BLaER1 treated with 17β-estradiol and CSF1 and Interleukin-3, amounts not matched to agents 10 nM and 100 nM (cell line): ENCODE measurements at regions not wholly inside any gene's neighbourhood (a gene's known extent, or its start where the extent isn't known, plus 50 kb on each side); places are given as distances from the start of the nearest gene placed in this dataset.

Experiments
- H3K27ac ChIP-seq, 11 experiments: shearing (Covaris generic); formaldehyde crosslinking; 2 replicates each; pipeline ENCODE4 v1.8.1; 2022
- H3K27me3 ChIP-seq, 11 experiments: shearing (Covaris generic); formaldehyde crosslinking; 2 replicates each; pipeline ENCODE4 v1.8.1; 2022
- H3K36me3 ChIP-seq, 11 experiments: shearing (Covaris generic); formaldehyde crosslinking; 2 replicates each; pipeline ENCODE4 v1.8.1; 2022
- H3K4me1 ChIP-seq, 10 experiments: shearing (Covaris generic); formaldehyde crosslinking; 2 replicates each; pipeline ENCODE4 v1.8.1; 2022
- H3K4me2 ChIP-seq, 11 experiments: shearing (Covaris generic); formaldehyde crosslinking; 2 replicates each; pipeline ENCODE4 v1.8.1; 2022
- H3K4me3 ChIP-seq, 10 experiments: shearing (Covaris generic); formaldehyde crosslinking; 2 replicates each; pipeline ENCODE4 v1.8.1; 2022
- H3K9ac ChIP-seq, 11 experiments: shearing (Covaris generic); formaldehyde crosslinking; 2 replicates each; pipeline ENCODE4 v1.8.1; 2022
- H3K9me3 ChIP-seq, 11 experiments: shearing (Covaris generic); formaldehyde crosslinking; replicated peaks in 1 of 11; 2 replicates each; pipeline ENCODE4 v1.8.1; 2022
- H4K20me1 ChIP-seq, 11 experiments: shearing (Covaris generic); formaldehyde crosslinking; 2 replicates each; pipeline ENCODE4 v1.8.1; 2022
- Cebpa-rat ChIP-seq, 11 experiments: shearing (Covaris generic); IDR thresholded peaks; 2 replicates each; pipeline ENCODE4 v1.8.1; 2022

GRCh38 chr20:11544029-11544678 is 373.5 kb upstream of the BTBD3 start:
- H3K27me3 ChIP-seq: no peaks in the 10 kb centered on the region
- peak overlapping the region in 5 of 11 experiments; percentile 16 to 40 (median 23); a peak in 6 of 22 replicates for H3K9ac ChIP-seq
- no peak overlapping the region; a peak in 1 of 20 replicates for H3K4me3 ChIP-seq
- H3K4me1 ChIP-seq: peaks cover 0 to 11% (median 0%) of the 10 kb centered on the region in 10 experiments; a peak in 3 of 20 replicates
- TF ChIP-seq Cebpa-rat (IDR thresholded peaks at IDR 0.05): no peak
- no peaks in the 10 kb centered on the region for H3K36me3 ChIP-seq
- peaks cover 0 to 6% (median 4%) of the 10 kb centered on the region in 11 experiments; a peak in 7 of 22 replicates for H3K9me3 ChIP-seq
- H3K27ac ChIP-seq: no peak overlapping the region; a peak in 1 of 22 replicates
- peak overlapping the region in 7 of 11 experiments; percentile 19 to 54 (median 39); a peak in 7 of 22 replicates for H3K4me2 ChIP-seq
- no peaks in the 10 kb centered on the region for H4K20me1 ChIP-seq

- Histone ChIP-seq H4K20me1 (no peaks in the 10 kb centered on the region), H3K27ac (no peak overlapping the region), H3K4me3 (no peak overlapping the region), H3K4me2 (no peak overlapping the region), H3K9me3 (no peaks in the 10 kb centered on the region), H3K27me3 (no peaks in the 10 kb centered on the region), H3K4me1 (no peaks in the 10 kb centered on the region; a peak in 2 of 20 replicates), H3K9ac (no peak overlapping the region), H3K36me3 (no peaks in the 10 kb centered on the region)
- no peak for TF ChIP-seq Cebpa-rat (IDR thresholded peaks at IDR 0.05)
These were observed 370.8 kb upstream of the BTBD3 start for GRCh38 chr20:11546939-11547338.

GRCh38 chr20:11549172-11550103 is 368.3 kb upstream of the BTBD3 start:
- no peaks in the 10 kb centered on the region for H3K36me3 ChIP-seq
- no peak for TF ChIP-seq Cebpa-rat (IDR thresholded peaks at IDR 0.05)
- no peak overlapping the region for H3K9ac ChIP-seq
- H3K4me1 ChIP-seq: no peaks in the 10 kb centered on the region; a peak in 2 of 20 replicates
- H3K4me2 ChIP-seq: no peak overlapping the region
- no peak overlapping the region for H3K4me3 ChIP-seq
- no peak overlapping the region for H3K27ac ChIP-seq
- H4K20me1 ChIP-seq: no peaks in the 10 kb centered on the region
- H3K9me3 ChIP-seq: no peaks in the 10 kb centered on the region
- no peaks in the 10 kb centered on the region for H3K27me3 ChIP-seq

- Histone ChIP-seq H4K20me1 (no peaks in the 10 kb centered on the region), H3K4me1 (no peaks in the 10 kb centered on the region; a peak in 1 of 20 replicates), H3K36me3 (no peaks in the 10 kb centered on the region), H3K27me3 (no peaks in the 10 kb centered on the region), H3K9ac (no peak overlapping the region), H3K27ac (no peak overlapping the region), H3K9me3 (no peaks in the 10 kb centered on the region), H3K4me3 (no peak overlapping the region), H3K4me2 (no peak overlapping the region)
- no peak for TF ChIP-seq Cebpa-rat (IDR thresholded peaks at IDR 0.05)
These were observed 366.9 kb upstream of the BTBD3 start for GRCh38 chr20:11550657-11551338.

GRCh38 chr20:11551479-11551878 is 366.2 kb upstream of the BTBD3 start:
- Histone ChIP-seq H3K27ac (no peak overlapping the region), H3K4me1 (no peaks in the 10 kb centered on the region; a peak in 1 of 20 replicates), H3K9ac (no peak overlapping the region), H3K27me3 (no peaks in the 10 kb centered on the region), H3K36me3 (no peaks in the 10 kb centered on the region), H4K20me1 (no peaks in the 10 kb centered on the region), H3K4me2 (no peak overlapping the region), H3K9me3 (no peaks in the 10 kb centered on the region), H3K4me3 (no peak overlapping the region)
- no peak for TF ChIP-seq Cebpa-rat (IDR thresholded peaks at IDR 0.05)

GRCh38 chr20:11553603-11554002 is 364.1 kb upstream of the BTBD3 start:
- Histone ChIP-seq H3K4me2 (no peak overlapping the region), H4K20me1 (no peaks in the 10 kb centered on the region), H3K27ac (no peak overlapping the region), H3K9ac (no peak overlapping the region), H3K36me3 (no peaks in the 10 kb centered on the region), H3K4me3 (no peak overlapping the region), H3K9me3 (no peaks in the 10 kb centered on the region), H3K4me1 (no peaks in the 10 kb centered on the region; a peak in 1 of 20 replicates), H3K27me3 (no peaks in the 10 kb centered on the region)
- TF ChIP-seq Cebpa-rat (IDR thresholded peaks at IDR 0.05): no peak

GRCh38 chr20:11555510-11555909 is 362.2 kb upstream of the BTBD3 start:
- Histone ChIP-seq H4K20me1 (no peaks in the 10 kb centered on the region), H3K4me3 (no peak overlapping the region), H3K4me2 (no peak overlapping the region), H3K9me3 (no peaks in the 10 kb centered on the region), H3K4me1 (no peaks in the 10 kb centered on the region), H3K9ac (no peak overlapping the region), H3K36me3 (no peaks in the 10 kb centered on the region), H3K27me3 (no peaks in the 10 kb centered on the region), H3K27ac (no peak overlapping the region)
- TF ChIP-seq Cebpa-rat (IDR thresholded peaks at IDR 0.05): no peak

- no peak overlapping the region for H3K4me2 ChIP-seq
- no peak overlapping the region for H3K9ac ChIP-seq
- H3K4me3 ChIP-seq: no peak overlapping the region
- H4K20me1 ChIP-seq: no peaks in the 10 kb centered on the region
- H3K27me3 ChIP-seq: no peaks in the 10 kb centered on the region
- H3K36me3 ChIP-seq: no peaks in the 10 kb centered on the region
- TF ChIP-seq Cebpa-rat (IDR thresholded peaks at IDR 0.05): no peak
- H3K4me1 ChIP-seq: no peaks in the 10 kb centered on the region
- no peaks in the 10 kb centered on the region for H3K9me3 ChIP-seq
- H3K27ac ChIP-seq: no peak overlapping the region
These were observed 361.3 kb upstream of the BTBD3 start for GRCh38 chr20:11556410-11556809.

- H3K27me3 ChIP-seq: no peaks in the 10 kb centered on the region
- no peak overlapping the region for H3K4me2 ChIP-seq
- no peak overlapping the region for H3K27ac ChIP-seq
- TF ChIP-seq Cebpa-rat (IDR thresholded peaks at IDR 0.05): no peak
- no peak overlapping the region for H3K9ac ChIP-seq
- H4K20me1 ChIP-seq: no peaks in the 10 kb centered on the region
- H3K4me1 ChIP-seq: no peaks in the 10 kb centered on the region
- H3K36me3 ChIP-seq: no peaks in the 10 kb centered on the region
- H3K9me3 ChIP-seq: no peaks in the 10 kb centered on the region
- H3K4me3 ChIP-seq: no peak overlapping the region
These were observed 353.2 kb upstream of the BTBD3 start for GRCh38 chr20:11564491-11564890.
